ENCODE measurements at regions not wholly inside any gene's neighbourhood (a gene's known extent, or its start where the extent isn't known, plus 50 kb on each side); places are given as distances from the start of the nearest gene placed in this dataset.

- TF ChIP-seq POLR2A (IDR thresholded peaks at IDR 0.05; ENCODE audit: low read depth, low read length): no peak
- DNase-seq (ENCODE audit: insufficient read length, low spot score) (peak; percentile 89), FAIRE-seq (peak; percentile 66)
Measured at GRCh38 chr9:117487555-117488175, 72.8 kb upstream of the ASTN2 start.

DNA sequence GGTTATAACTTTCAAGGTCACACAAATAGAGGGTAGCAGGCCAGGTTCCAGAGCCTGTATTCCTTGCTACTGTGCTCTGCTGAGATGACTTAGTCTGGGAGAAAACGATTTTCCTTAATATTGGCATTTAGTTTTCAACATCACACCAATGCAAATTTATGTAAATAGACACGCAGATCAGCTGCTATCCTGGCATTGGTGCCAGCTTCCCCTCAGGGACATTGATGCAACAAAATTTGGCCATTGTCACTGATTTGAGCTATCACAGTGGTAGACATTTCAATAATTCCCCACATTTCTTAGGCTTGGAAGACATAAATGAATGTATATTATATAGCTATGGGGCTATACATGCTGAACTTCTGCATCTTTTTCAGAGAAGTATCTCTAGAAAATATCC lies 71.6 kb upstream of the ASTN2 start:
- DNase-seq (ENCODE audit: insufficient read length, low spot score) (no peak), FAIRE-seq (no peak)
- no peak for TF ChIP-seq POLR2A (IDR thresholded peaks at IDR 0.05; ENCODE audit: low read depth, low read length)

GRCh38 chr9:117485176-117485575 lies 70.3 kb upstream of the ASTN2 start:
- DNase-seq (ENCODE audit: insufficient read length, low spot score) (no peak), FAIRE-seq (no peak)
- no peak for TF ChIP-seq POLR2A (IDR thresholded peaks at IDR 0.05; ENCODE audit: low read depth, low read length)

- DNase-seq (ENCODE audit: insufficient read length, low spot score) (no peak), FAIRE-seq (no peak)
- no peak for TF ChIP-seq POLR2A (IDR thresholded peaks at IDR 0.05; ENCODE audit: low read depth, low read length)
Measured at GRCh38 chr9:117480729-117481128, 65.9 kb upstream of the ASTN2 start.

GRCh38 chr9:117480253-117480652 lies 65.4 kb upstream of the ASTN2 start:
- no peak for TF ChIP-seq POLR2A (IDR thresholded peaks at IDR 0.05; ENCODE audit: low read depth, low read length)
- FAIRE-seq (no peak), DNase-seq (ENCODE audit: insufficient read length, low spot score) (no peak)

GRCh38 chr9:117473293-117473692 lies 58.4 kb upstream of the ASTN2 start:
- no peak for FAIRE-seq
- no peak for TF ChIP-seq POLR2A (IDR thresholded peaks at IDR 0.05; ENCODE audit: low read depth, low read length)
- no peak for DNase-seq (ENCODE audit: insufficient read length, low spot score)

- no peak for DNase-seq (ENCODE audit: insufficient read length, low spot score)
- TF ChIP-seq POLR2A (IDR thresholded peaks at IDR 0.05; ENCODE audit: low read depth, low read length): no peak
- no peak for FAIRE-seq
Measured at GRCh38 chr9:117470902-117471301, 56.0 kb upstream of the ASTN2 start.

DNA sequence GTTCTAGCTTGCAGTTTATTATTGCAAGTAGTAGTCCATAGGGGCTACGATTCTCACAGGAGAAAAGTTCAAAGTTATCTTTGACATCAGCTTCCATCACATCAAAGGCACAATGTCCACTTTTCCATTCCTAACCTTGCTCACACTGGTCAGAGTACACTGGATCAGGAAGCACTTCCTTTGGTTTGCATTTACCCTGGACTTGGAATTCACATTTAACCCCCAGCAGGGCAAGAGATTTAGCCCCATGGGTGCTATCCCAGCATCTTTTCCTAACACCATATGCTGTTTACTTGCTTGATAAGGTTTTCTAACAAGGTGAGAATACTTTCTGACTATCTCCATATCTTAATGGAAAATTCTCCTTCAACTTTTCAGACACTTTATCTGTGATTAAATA lies 55.6 kb upstream of the ASTN2 start:
- no peak for TF ChIP-seq POLR2A (IDR thresholded peaks at IDR 0.05; ENCODE audit: low read depth, low read length)
- FAIRE-seq: no peak
- no peak for DNase-seq (ENCODE audit: insufficient read length, low spot score)

DNA sequence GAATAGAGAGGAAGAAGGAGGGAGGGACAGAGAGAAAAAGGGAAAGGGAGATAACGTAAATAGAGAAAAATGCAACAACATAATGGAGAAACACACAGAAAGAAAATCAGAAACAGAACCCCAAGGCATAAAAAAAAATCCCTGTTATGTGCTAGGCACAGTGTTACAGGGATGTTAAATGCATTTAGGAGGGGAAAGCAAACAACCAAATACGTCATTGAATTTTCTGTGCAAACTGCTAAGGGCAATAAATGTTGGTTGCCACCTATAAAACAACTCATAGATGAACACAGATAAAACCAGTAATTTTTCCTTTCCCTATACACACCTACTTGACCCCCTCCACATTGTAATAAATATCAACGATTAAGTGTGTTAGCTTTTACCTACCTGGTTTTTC lies 51.3 kb upstream of the ASTN2 start:
- FAIRE-seq (no peak), DNase-seq (ENCODE audit: insufficient read length, low spot score) (no peak)
- no peak for TF ChIP-seq POLR2A (IDR thresholded peaks at IDR 0.05; ENCODE audit: low read depth, low read length)

DNA sequence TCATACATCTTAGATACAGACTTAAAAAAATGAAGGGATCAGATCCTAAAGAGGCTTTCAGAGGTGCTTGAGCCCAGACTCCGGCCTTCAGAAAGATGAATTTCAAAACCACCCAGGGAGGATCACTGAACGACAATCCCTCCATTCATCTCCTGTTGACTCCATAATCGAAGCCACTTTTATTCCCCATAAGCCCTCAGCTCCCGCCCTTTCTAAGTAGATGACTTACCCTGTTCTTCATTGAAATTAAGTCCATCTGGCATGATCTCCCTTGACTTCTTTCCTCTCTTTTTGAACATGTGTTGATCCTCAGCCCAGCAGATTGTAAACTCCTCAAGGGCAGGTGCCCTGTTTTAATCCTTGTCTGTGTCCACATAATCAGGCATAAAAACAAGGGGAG lies 50.8 kb upstream of the ASTN2 start:
- TF ChIP-seq POLR2A (IDR thresholded peaks at IDR 0.05; ENCODE audit: low read depth, low read length): no peak
- no peak for FAIRE-seq
- no peak for DNase-seq (ENCODE audit: insufficient read length, low spot score)

GRCh38 chr9:117464941-117465616 lies 50.2 kb upstream of the ASTN2 start:
- no peak for TF ChIP-seq POLR2A (IDR thresholded peaks at IDR 0.05; ENCODE audit: low read depth, low read length)
- DNase-seq (ENCODE audit: insufficient read length, low spot score) (no peak), FAIRE-seq (no peak)
